BJ (cell line): ENCODE measurements at regions not wholly inside any gene's neighbourhood (a gene's known extent, or its start where the extent isn't known, plus 50 kb on each side); places are given as distances from the start of the nearest gene placed in this dataset.

ENCODE experiments used
- CTCF ChIA-PET: fragments of 350-600 bp; formaldehyde crosslinking; extraction: SDS; loops from one replicate; lab custom pipeline; 2021; ENCODE audit warnings: antibody characterized with exemption, inconsistent platforms; lab: Yijun Ruan, JAX
- POLR2A ChIA-PET: fragments of 300-600 bp; sonication (Branson Sonifier 250); formaldehyde crosslinking; extraction: SDS; loops from one replicate; lab custom pipeline; 2021; ENCODE audit warnings: antibody characterized with exemption; lab: Charles Lee
- DNase-seq: peaks from one replicate; pipeline ENCODE4 v3.0.0-alpha.2; 2011; ENCODE audit warnings: low read depth
- H3K27me3 ChIP-seq: 2 replicates; pipeline ENCODE4 v1.6.0; 2011; ENCODE audit warnings: low read length; ENCODE audit not compliant: control insufficient read depth, insufficient read depth
- H3K36me3 ChIP-seq: 2 replicates; pipeline ENCODE4 v1.5.1; 2011; ENCODE audit warnings: low read length; ENCODE audit not compliant: control insufficient read depth, insufficient read depth
- H3K4me3 ChIP-seq: 2 replicates; pipeline ENCODE4 v1.5.1; 2011; ENCODE audit warnings: low read depth, mild to moderate bottlenecking, control low read depth, low read length
- TF ChIP-seq, protein P1 (sequence below): IDR thresholded peaks from 2 replicates; pipeline ENCODE4 v1.5.1; 2011; ENCODE audit warnings: low read depth, mild to moderate bottlenecking, control low read depth, inconsistent platforms, low read length, moderate library complexity; ENCODE audit not compliant: insufficient read depth

DNA sequence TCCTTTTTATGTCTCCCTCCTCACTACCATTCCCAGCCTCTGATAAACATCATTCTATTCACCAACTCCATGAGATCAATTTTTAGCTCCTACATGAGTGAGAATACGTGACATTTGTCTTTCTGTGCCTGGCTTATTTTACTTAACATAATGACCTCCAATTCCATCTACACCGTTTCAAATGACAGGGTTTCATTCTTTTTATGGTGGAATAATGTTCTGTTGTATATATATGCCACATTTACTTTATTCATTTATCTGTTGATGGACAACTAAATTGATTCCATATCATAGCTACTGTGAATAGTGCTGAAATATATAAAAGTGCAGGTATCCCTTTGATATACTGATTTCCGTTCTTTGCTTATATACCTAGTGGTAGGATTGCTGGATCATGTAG, 503.9 kb downstream of the SMARCA1 start:
- Histone ChIP-seq H3K36me3 (no peaks in the 10 kb centered on the region), H3K4me3 (no peak overlapping the region), H3K27me3 (no peaks in the 10 kb centered on the region)
- TF ChIP-seq, protein P1, sequence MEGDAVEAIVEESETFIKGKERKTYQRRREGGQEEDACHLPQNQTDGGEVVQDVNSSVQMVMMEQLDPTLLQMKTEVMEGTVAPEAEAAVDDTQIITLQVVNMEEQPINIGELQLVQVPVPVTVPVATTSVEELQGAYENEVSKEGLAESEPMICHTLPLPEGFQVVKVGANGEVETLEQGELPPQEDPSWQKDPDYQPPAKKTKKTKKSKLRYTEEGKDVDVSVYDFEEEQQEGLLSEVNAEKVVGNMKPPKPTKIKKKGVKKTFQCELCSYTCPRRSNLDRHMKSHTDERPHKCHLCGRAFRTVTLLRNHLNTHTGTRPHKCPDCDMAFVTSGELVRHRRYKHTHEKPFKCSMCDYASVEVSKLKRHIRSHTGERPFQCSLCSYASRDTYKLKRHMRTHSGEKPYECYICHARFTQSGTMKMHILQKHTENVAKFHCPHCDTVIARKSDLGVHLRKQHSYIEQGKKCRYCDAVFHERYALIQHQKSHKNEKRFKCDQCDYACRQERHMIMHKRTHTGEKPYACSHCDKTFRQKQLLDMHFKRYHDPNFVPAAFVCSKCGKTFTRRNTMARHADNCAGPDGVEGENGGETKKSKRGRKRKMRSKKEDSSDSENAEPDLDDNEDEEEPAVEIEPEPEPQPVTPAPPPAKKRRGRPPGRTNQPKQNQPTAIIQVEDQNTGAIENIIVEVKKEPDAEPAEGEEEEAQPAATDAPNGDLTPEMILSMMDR, result no peak
- DNase-seq, result no peak
- ChIA-PET POLR2A (no interaction called here), CTCF (no interaction called here)

DNA sequence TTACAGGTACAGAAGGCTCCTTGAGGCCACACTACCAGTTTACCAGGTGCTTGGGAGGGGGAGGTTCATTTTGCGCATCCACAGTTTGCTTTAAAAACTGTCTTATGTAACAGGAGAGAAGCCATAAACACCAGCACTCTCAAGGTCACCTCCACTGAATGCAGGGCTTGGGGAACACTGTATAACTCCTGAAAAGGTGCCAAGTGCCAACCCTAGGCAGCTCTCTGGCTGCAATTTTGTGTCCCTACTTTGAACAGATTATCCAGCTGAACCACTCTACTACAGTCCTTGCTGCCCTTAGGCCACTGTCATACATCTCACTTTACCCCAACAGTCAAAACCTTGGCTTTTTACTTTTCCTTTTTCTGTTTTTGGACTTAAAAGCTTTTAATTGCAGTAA, 507.9 kb downstream of the SMARCA1 start:
- POLR2A ChIA-PET, result no interaction called here
- TF ChIP-seq, protein P1, result no peak
- no peaks in the 10 kb centered on the region for H3K27me3 ChIP-seq
- DNase-seq, result no peak
- CTCF ChIA-PET, result no interaction called here
- H3K4me3 ChIP-seq, result no peak overlapping the region
- H3K36me3 ChIP-seq, result no peaks in the 10 kb centered on the region

GRCh38 chrX:129013574-129013973, 509.7 kb downstream of the SMARCA1 start:
- POLR2A ChIA-PET, result no interaction called here
- DNase-seq, result no peak
- TF ChIP-seq, protein P1, result no peak
- Histone ChIP-seq H3K36me3 (no peaks in the 10 kb centered on the region), H3K27me3 (no peaks in the 10 kb centered on the region), H3K4me3 (no peak overlapping the region)
- CTCF ChIA-PET, result no interaction called here

DNA sequence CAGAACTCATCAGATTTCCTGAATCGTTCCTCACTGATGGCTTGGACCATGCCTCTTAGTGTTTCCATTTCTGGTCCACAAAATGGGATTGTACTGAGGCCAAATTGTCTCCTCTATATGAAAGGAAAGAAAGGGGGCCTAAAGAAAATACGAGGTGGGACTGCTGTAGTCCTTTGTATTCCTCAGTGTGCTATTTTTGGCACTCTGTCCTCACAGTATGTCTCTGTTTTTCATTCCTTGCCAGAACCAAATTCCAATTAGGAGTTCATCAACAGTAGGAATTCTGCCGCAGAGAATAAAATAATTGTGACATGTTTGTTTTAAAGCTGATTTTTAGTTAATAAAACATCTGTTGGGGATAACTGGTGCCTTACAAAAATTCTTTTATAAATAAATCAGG, 515.7 kb downstream of the SMARCA1 start:
- TF ChIP-seq, protein P1, result no peak
- no peak for DNase-seq
- no peaks in the 10 kb centered on the region for H3K27me3 ChIP-seq
- H3K4me3 ChIP-seq, result no peak overlapping the region
- ChIA-PET CTCF (no interaction called here), POLR2A (no interaction called here)
- H3K36me3 ChIP-seq, result no peaks in the 10 kb centered on the region

DNA sequence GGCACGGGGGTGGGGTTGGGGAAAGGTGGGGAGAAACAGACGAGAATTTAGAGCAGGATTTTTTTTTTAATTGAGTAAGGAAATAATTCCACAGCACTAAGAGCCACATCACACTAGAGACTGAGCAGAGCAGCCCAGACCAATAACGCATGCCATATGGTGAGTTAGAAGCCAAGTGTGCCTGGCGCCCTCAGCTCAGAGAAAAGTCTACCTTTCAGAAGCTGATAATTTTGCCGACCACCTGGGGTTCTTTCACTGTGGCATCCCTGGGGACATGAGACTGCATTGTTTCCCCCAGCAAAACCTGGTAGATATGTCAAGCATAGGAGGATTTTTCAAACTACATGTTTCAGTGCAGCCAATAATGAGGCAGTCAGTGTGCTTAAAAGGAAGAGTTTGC, 516.8 kb downstream of the SMARCA1 start:
- no peaks in the 10 kb centered on the region for H3K27me3 ChIP-seq
- no peak overlapping the region for H3K4me3 ChIP-seq
- no peak for DNase-seq
- POLR2A ChIA-PET, result no interaction called here
- CTCF ChIA-PET, result no interaction called here
- TF ChIP-seq, protein P1, result no peak
- no peaks in the 10 kb centered on the region for H3K36me3 ChIP-seq
